Smooth muscle cell (in vitro differentiated cells): ENCODE measurements at regions not wholly inside any gene's neighbourhood (a gene's known extent, or its start where the extent isn't known, plus 50 kb on each side); places are given as distances from the start of the nearest gene placed in this dataset.

Source experiments
- DNase-seq: peaks from one replicate; lab custom pipeline; 2025; ENCODE audit not compliant: unreplicated experiment; lab: John Stamatoyannopoulos, UW
- H2AFZ ChIP-seq: fragments of 200-600 bp; sonication (generic); 2 replicates; pipeline ENCODE4 v1.6.0; 2016; ENCODE audit warnings: antibody characterized with exemption, low read depth, mild to moderate bottlenecking
- H3F3A ChIP-seq: fragments of 200-600 bp; sonication (generic); 2 replicates; pipeline ENCODE4 v1.6.0; 2017; ENCODE audit warnings: antibody characterized with exemption, low read depth
- H3K27ac ChIP-seq: fragments of 200-600 bp; sonication (generic); 2 replicates; pipeline ENCODE4 v1.5.1; 2016; ENCODE audit warnings: low read depth, mild to moderate bottlenecking
- H3K27me3 ChIP-seq: fragments of 200-600 bp; sonication (generic); 2 replicates; pipeline ENCODE4 v1.6.1; 2016; ENCODE audit warnings: low read depth, mild to moderate bottlenecking
- H3K36me3 ChIP-seq: fragments of 200-600 bp; sonication (generic); 2 replicates; pipeline ENCODE4 v1.5.1; 2016; ENCODE audit warnings: low read depth
- H3K4me1 ChIP-seq: fragments of 200-600 bp; sonication (generic); 2 replicates; pipeline ENCODE4 v1.5.1; 2016; ENCODE audit warnings: low read depth
- H3K4me2 ChIP-seq: fragments of 200-600 bp; sonication (generic); 2 replicates; pipeline ENCODE4 v1.6.0; 2016; ENCODE audit warnings: mild to moderate bottlenecking
- H3K4me3 ChIP-seq: fragments of 200-600 bp; sonication (generic); 2 replicates; pipeline ENCODE4 v1.5.1; 2016; ENCODE audit warnings: mild to moderate bottlenecking
- H3K79me2 ChIP-seq: fragments of 200-600 bp; sonication (generic); 2 replicates; pipeline ENCODE4 v1.6.0; 2016; ENCODE audit warnings: low read depth, mild to moderate bottlenecking
- H3K9ac ChIP-seq: fragments of 200-600 bp; sonication (generic); 2 replicates; pipeline ENCODE4 v1.6.0; 2016; ENCODE audit warnings: low read depth
- H3K9me3 ChIP-seq: fragments of 200-600 bp; sonication (generic); replicated peaks from 2 replicates; pipeline ENCODE4 v1.5.1; 2016; ENCODE audit warnings: low read depth
- H4K20me1 ChIP-seq: fragments of 200-600 bp; sonication (generic); 2 replicates; pipeline ENCODE4 v1.6.0; 2016; ENCODE audit warnings: low read depth
- WGBS: methylation state at CpG from one replicate; pipeline ENCODE4 v1.1.7; 2016; ENCODE audit warnings: low lambda C conversion rate; 5-methylcytosine and 5-hydroxymethylcytosine counted together
- TF ChIP-seq, protein P1 (sequence below): fragments of 200-600 bp; sonication (generic); IDR thresholded peaks from 2 replicates; pipeline ENCODE4 v1.5.1; 2017; ENCODE audit warnings: borderline replicate concordance, mild to moderate bottlenecking, antibody characterized with exemption; ENCODE audit not compliant: insufficient read depth, poor library complexity, severe bottlenecking

- no peak overlapping the region for H3K4me2 ChIP-seq
- no peak overlapping the region for H3K27ac ChIP-seq
- H3K4me1 ChIP-seq: no peaks in the 10 kb centered on the region
- no peaks in the 10 kb centered on the region for H4K20me1 ChIP-seq
- no peak for DNase-seq
- H2AFZ ChIP-seq: no peak overlapping the region
- no peaks in the 10 kb centered on the region for H3F3A ChIP-seq
- H3K27me3 ChIP-seq: no peaks in the 10 kb centered on the region
- TF ChIP-seq, protein P1, sequence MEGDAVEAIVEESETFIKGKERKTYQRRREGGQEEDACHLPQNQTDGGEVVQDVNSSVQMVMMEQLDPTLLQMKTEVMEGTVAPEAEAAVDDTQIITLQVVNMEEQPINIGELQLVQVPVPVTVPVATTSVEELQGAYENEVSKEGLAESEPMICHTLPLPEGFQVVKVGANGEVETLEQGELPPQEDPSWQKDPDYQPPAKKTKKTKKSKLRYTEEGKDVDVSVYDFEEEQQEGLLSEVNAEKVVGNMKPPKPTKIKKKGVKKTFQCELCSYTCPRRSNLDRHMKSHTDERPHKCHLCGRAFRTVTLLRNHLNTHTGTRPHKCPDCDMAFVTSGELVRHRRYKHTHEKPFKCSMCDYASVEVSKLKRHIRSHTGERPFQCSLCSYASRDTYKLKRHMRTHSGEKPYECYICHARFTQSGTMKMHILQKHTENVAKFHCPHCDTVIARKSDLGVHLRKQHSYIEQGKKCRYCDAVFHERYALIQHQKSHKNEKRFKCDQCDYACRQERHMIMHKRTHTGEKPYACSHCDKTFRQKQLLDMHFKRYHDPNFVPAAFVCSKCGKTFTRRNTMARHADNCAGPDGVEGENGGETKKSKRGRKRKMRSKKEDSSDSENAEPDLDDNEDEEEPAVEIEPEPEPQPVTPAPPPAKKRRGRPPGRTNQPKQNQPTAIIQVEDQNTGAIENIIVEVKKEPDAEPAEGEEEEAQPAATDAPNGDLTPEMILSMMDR: no peak
- H3K4me3 ChIP-seq: no peak overlapping the region
- 97% methylated on average over 3 of the region's 3 CpGs for WGBS
- H3K36me3 ChIP-seq: no peaks in the 10 kb centered on the region
- H3K9ac ChIP-seq: no peak overlapping the region
- no peaks in the 10 kb centered on the region for H3K79me2 ChIP-seq
- H3K9me3 ChIP-seq: no peaks in the 10 kb centered on the region
Observed at GRCh38 chr2:221258464-221258863, 313.6 kb downstream of the EPHA4 start.

DNA sequence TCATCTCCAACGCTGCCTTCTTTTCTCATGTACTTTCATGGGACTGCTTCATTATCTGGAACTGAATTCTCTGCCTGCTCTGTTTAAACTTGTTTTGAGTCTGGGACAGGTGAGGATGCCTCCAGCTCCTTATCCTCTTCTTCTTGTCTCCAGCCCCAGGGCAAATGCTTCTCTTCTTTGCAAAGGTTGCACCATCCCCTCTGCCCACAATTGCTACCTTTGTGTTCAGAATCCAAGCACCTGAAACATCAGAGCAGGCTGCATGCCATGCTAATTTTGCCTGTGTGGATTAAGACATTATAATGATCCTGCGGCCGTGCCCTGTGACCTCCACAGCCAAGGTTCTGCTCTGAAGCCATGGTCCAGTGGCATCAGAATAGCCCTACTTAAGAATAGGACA, 309.5 kb downstream of the EPHA4 start:
- H3K4me1 ChIP-seq: no peaks in the 10 kb centered on the region
- no peaks in the 10 kb centered on the region for H3K36me3 ChIP-seq
- no peak for DNase-seq
- H3K27me3 ChIP-seq: peaks cover 11% of the 10 kb centered on the region
- no peaks in the 10 kb centered on the region for H3K79me2 ChIP-seq
- no peak overlapping the region for H2AFZ ChIP-seq
- no peak overlapping the region for H3K4me3 ChIP-seq
- no peaks in the 10 kb centered on the region for H3F3A ChIP-seq
- H3K4me2 ChIP-seq: no peak overlapping the region
- TF ChIP-seq, protein P1: no peak
- H3K27ac ChIP-seq: no peak overlapping the region
- H3K9me3 ChIP-seq: no peaks in the 10 kb centered on the region
- no peak overlapping the region for H3K9ac ChIP-seq
- 84% methylated on average over 3 of the region's 3 CpGs for WGBS
- H4K20me1 ChIP-seq: no peaks in the 10 kb centered on the region

GRCh38 chr2:221263573-221263972, 308.5 kb downstream of the EPHA4 start:
- TF ChIP-seq, protein P1: no peak

GRCh38 chr2:221264318-221264717, 307.8 kb downstream of the EPHA4 start:
- Histone ChIP-seq H3K4me3 (no peak overlapping the region), H3F3A (no peaks in the 10 kb centered on the region), H3K9ac (no peak overlapping the region), H3K9me3 (no peaks in the 10 kb centered on the region), H3K27me3 (peaks cover 11% of the 10 kb centered on the region), H2AFZ (no peak overlapping the region), H4K20me1 (no peaks in the 10 kb centered on the region), H3K36me3 (no peaks in the 10 kb centered on the region), H3K4me2 (no peak overlapping the region), H3K79me2 (no peaks in the 10 kb centered on the region), H3K27ac (no peak overlapping the region), H3K4me1 (no peaks in the 10 kb centered on the region)
- no peak for DNase-seq
- TF ChIP-seq, protein P1: no peak
- WGBS: 68% methylated on average over 2 of the region's 2 CpGs

More at GRCh38 chr2:221263573-221263972, 308.5 kb downstream of the EPHA4 start:
- H3K4me1 ChIP-seq: no peaks in the 10 kb centered on the region
- no peaks in the 10 kb centered on the region for H3K79me2 ChIP-seq
- no peak overlapping the region for H3K4me3 ChIP-seq
- H2AFZ ChIP-seq: no peak overlapping the region
- peaks cover 11% of the 10 kb centered on the region for H3K27me3 ChIP-seq
- DNase-seq: no peak
- H4K20me1 ChIP-seq: no peaks in the 10 kb centered on the region
- no peak overlapping the region for H3K4me2 ChIP-seq
- no peak overlapping the region for H3K27ac ChIP-seq
- no peak overlapping the region for H3K9ac ChIP-seq
- H3K9me3 ChIP-seq: no peaks in the 10 kb centered on the region
- no peaks in the 10 kb centered on the region for H3F3A ChIP-seq
- no peaks in the 10 kb centered on the region for H3K36me3 ChIP-seq
- WGBS: 94% methylated on average over 2 of the region's 2 CpGs
